Activated CD8-positive, alpha-beta memory T cell treated with anti-CD3 and anti-CD28 coated beads for 4 hours (primary cell): ENCODE measurements at regions not wholly inside any gene's neighbourhood (a gene's known extent, or its start where the extent isn't known, plus 50 kb on each side); places are given as distances from the start of the nearest gene placed in this dataset.
"Not testable (repeated sequence)": the region's sequence is repeated elsewhere in the genome, so short reads cannot be mapped to it uniquely, and the experiment has no call there.

Experiments
- DNase-seq, 2 donors: peaks; one replicate each; pipeline ENCODE4 v3.0.0-alpha.2; 2020; ENCODE audit warnings: low read depth in 2 of 2

GRCh38 chr11:119586181-119586580 is 142.8 kb downstream of the NECTIN1 start:
- no peak for DNase-seq

GRCh38 chr11:119585043-119585781 is 143.8 kb downstream of the NECTIN1 start:
- DNase-seq, result no peak

GRCh38 chr11:119584193-119585042 is 144.6 kb downstream of the NECTIN1 start:
- no peak for DNase-seq

- no peak for DNase-seq
Measured at GRCh38 chr11:119583585-119583984, 145.4 kb downstream of the NECTIN1 start.

- not testable (repeated sequence) for DNase-seq
Measured at GRCh38 chr11:119581396-119581795, 147.6 kb downstream of the NECTIN1 start.

- no peak for DNase-seq
Measured at GRCh38 chr11:119580751-119581150, 148.2 kb downstream of the NECTIN1 start.

GRCh38 chr11:119580081-119580480 is 148.9 kb downstream of the NECTIN1 start:
- DNase-seq, result no peak

GRCh38 chr11:119578521-119579191 is 150.3 kb downstream of the NECTIN1 start:
- no peak for DNase-seq

- no peak for DNase-seq
Measured at GRCh38 chr11:119573858-119574257, 150.9 kb upstream of the THY1 start.

GRCh38 chr11:119572481-119573424 is 149.8 kb upstream of the THY1 start:
- no peak for DNase-seq

GRCh38 chr11:119571311-119571710 is 148.3 kb upstream of the THY1 start:
- no peak for DNase-seq

GRCh38 chr11:119567688-119568582 is 145.0 kb upstream of the THY1 start:
- DNase-seq, result no peak

GRCh38 chr11:119566319-119566718 is 143.3 kb upstream of the THY1 start:
- DNase-seq, result no peak

GRCh38 chr11:119565693-119566092 is 142.7 kb upstream of the THY1 start:
- DNase-seq, result not testable (repeated sequence)

- no peak for DNase-seq
Measured at GRCh38 chr11:119560961-119561360, 138.0 kb upstream of the THY1 start.

- DNase-seq, result no peak
Measured at GRCh38 chr11:119560291-119560690, 137.3 kb upstream of the THY1 start.

- no peak for DNase-seq
Measured at GRCh38 chr11:119552106-119552485, 129.1 kb upstream of the THY1 start.

- DNase-seq, result no peak
Measured at GRCh38 chr11:119551420-119552105, 128.6 kb upstream of the THY1 start.

GRCh38 chr11:119550053-119550752 is 127.2 kb upstream of the THY1 start:
- DNase-seq, result no peak
